T-helper 2 cell treated with Interferon-gamma antibody and Interleukin-4, amounts not matched to agents 5 μg/mL and 100 μg/mL, for 36 hours (primary cell): ENCODE measurements at regions not wholly inside any gene's neighbourhood (a gene's known extent, or its start where the extent isn't known, plus 50 kb on each side); places are given as distances from the start of the nearest gene placed in this dataset.
"Not testable (repeated sequence)": the region's sequence is repeated elsewhere in the genome, so short reads cannot be mapped to it uniquely, and the experiment has no call there.

Source experiments
- DNase-seq: peaks from one replicate; pipeline ENCODE4 v3.0.0; 2021; ENCODE audit warnings: low spot score
- H3K27ac Mint-ChIP-seq: one replicate; pipeline ENCODE4 v1.8.0; 2021; ENCODE audit warnings: mild to moderate bottlenecking, mixed read lengths
- H3K27me3 Mint-ChIP-seq: one replicate; pipeline ENCODE4 v1.8.0; 2021; ENCODE audit warnings: low read depth, mixed read lengths
- H3K36me3 Mint-ChIP-seq: one replicate; pipeline ENCODE4 v1.8.0; 2021; ENCODE audit warnings: low read depth, mixed read lengths
- H3K4me1 Mint-ChIP-seq: one replicate; pipeline ENCODE4 v1.8.0; 2021; ENCODE audit warnings: low read depth, mixed read lengths
- H3K4me3 Mint-ChIP-seq: one replicate; pipeline ENCODE4 v1.8.0; 2022; ENCODE audit warnings: mild to moderate bottlenecking, moderate library complexity, mixed read lengths
- H3K9me3 Mint-ChIP-seq: one replicate; pipeline ENCODE4 v1.8.0; 2021; ENCODE audit warnings: mixed read lengths

DNA sequence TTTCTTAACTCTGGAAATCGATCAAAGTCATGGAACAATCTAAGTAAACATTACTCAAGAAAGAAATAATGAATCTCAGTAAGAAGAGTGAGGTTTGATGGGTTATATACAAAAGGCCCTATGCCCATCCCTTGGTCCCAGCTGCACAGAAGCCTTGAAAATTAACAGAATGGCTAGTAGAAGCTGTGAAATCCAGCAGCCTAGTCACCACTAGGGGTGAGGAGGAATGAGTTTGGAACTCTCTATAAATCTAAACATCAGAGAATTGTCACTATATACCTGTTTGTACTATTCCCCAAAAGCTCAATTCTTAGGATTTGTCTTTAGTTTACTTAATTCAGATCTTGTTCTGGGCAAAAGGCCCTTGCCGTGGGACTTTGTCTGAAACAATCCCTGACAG, 313.9 kb upstream of the GRID2 start:
- Mint-ChIP-seq H3K9me3 (peaks cover 13% of the 10 kb centered on the region), H3K27me3 (no peaks in the 10 kb centered on the region), H3K4me1 (no peaks in the 10 kb centered on the region), H3K36me3 (no peaks in the 10 kb centered on the region), H3K4me3 (no peak overlapping the region), H3K27ac (no peak overlapping the region)
- DNase-seq: no peak

DNA sequence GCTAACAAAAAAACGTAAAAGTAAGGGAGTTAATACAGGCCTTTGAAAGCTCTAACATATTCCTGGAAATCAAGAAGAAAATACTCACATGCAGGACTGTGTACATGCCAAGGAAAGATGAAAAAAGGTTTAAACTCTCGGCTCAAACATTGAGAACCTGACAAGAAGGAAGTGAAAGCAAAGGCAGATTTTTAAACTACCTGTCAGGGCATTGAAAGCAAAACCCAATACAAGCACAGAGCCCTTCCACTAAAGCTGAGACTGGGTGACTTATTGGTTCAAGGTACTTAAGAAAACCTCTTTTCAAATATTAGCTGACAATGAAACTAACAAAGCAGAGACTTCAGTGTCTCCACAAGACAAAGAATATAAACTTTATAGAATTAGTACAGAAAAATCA, 313.0 kb upstream of the GRID2 start:
- Mint-ChIP-seq H3K9me3 (peaks cover 8% of the 10 kb centered on the region), H3K27ac (no peak overlapping the region), H3K36me3 (no peaks in the 10 kb centered on the region), H3K27me3 (no peaks in the 10 kb centered on the region), H3K4me3 (no peak overlapping the region), H3K4me1 (no peaks in the 10 kb centered on the region)
- DNase-seq: no peak

DNA sequence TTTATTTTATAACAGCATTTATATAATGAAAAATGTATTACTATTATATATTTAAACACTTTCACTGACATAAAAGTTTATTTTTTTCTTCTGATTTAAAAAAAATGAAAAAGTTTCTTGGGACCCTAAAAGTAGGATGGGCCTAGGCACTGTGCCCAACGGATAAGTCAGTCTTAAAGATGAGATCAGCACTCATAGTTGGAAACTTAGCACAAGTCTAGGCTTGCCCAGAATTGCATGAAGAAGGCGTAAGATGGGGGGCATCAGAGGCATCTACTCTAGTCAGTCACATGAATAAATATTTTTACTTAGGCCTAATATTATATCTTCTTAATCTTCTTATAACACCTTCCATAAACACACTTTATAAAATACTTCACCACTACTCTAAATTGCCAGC, 306.7 kb upstream of the GRID2 start:
- no peaks in the 10 kb centered on the region for H3K4me1 Mint-ChIP-seq
- no peaks in the 10 kb centered on the region for H3K36me3 Mint-ChIP-seq
- peaks cover 10% of the 10 kb centered on the region for H3K9me3 Mint-ChIP-seq
- no peaks in the 10 kb centered on the region for H3K27me3 Mint-ChIP-seq
- H3K4me3 Mint-ChIP-seq: no peak overlapping the region
- no peak overlapping the region for H3K27ac Mint-ChIP-seq
- no peak for DNase-seq

GRCh38 chr4:92012899-92013867, 290.6 kb upstream of the GRID2 start:
- no peaks in the 10 kb centered on the region for H3K27me3 Mint-ChIP-seq
- no peaks in the 10 kb centered on the region for H3K4me1 Mint-ChIP-seq
- no peaks in the 10 kb centered on the region for H3K36me3 Mint-ChIP-seq
- H3K27ac Mint-ChIP-seq: no peak overlapping the region
- H3K9me3 Mint-ChIP-seq: peaks cover 17% of the 10 kb centered on the region
- no peak overlapping the region for H3K4me3 Mint-ChIP-seq
- DNase-seq: no peak

DNA sequence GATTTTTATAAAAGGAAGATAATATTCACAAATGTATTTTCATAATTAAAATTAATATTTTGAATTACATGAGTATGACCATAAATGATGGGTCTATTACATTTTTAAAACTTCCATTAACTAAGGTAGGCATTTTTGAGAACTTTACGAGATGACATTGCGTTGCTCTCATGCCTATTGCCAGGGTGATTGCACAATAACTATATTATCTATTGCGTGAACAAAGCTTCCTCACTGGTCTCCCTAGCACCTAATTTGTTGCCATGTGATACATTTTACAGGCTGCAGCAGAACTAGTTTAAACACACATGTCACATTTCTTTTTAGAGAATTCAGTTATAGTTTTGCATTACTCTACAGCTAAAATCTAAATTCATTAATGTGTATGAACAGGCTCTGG, 289.7 kb upstream of the GRID2 start:
- peaks cover 17% of the 10 kb centered on the region for H3K9me3 Mint-ChIP-seq
- no peak overlapping the region for H3K4me3 Mint-ChIP-seq
- no peaks in the 10 kb centered on the region for H3K36me3 Mint-ChIP-seq
- H3K27me3 Mint-ChIP-seq: no peaks in the 10 kb centered on the region
- DNase-seq: no peak
- no peaks in the 10 kb centered on the region for H3K4me1 Mint-ChIP-seq
- H3K27ac Mint-ChIP-seq: no peak overlapping the region

DNA sequence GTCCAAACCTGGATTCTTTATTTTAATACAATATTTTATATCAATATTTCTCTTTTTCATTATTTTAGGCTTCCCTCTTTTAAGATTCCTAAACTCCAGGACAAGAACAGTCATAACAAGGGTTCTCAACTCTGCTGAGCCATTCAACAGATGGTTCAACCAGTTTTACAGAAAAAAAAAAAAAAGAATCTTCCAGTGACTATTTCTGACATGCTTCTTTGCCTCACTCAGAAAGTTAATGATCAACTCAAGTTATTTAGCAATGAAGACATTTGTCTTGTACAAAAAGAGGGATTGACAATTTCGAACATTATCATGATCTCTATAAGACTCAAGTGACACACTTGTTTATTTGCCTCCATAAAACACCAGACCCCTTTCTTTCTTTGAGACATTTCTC, 282.6 kb upstream of the GRID2 start:
- H3K27me3 Mint-ChIP-seq: no peaks in the 10 kb centered on the region
- no peaks in the 10 kb centered on the region for H3K4me1 Mint-ChIP-seq
- DNase-seq: no peak
- H3K27ac Mint-ChIP-seq: no peak overlapping the region
- peaks cover 14% of the 10 kb centered on the region for H3K9me3 Mint-ChIP-seq
- H3K4me3 Mint-ChIP-seq: no peak overlapping the region
- H3K36me3 Mint-ChIP-seq: no peaks in the 10 kb centered on the region

DNA sequence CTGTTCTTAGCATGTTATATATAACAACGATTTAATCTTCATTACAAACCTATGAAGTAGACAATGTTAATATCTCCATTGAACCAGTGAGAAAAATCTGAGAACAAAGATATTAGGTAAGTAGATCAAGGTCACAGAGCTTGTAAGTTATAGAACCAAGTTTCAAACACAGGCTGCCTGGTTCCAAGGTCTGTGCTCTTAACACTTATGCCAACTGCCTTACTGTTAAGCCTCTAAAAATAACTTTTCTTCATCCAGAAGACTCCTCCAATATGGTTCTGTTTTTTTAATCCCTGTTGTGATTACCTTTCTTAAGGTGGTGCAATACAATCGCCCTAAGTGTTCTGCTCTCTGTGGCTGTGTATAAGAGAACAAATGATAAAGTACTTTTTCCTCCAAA, 282.0 kb upstream of the GRID2 start:
- Mint-ChIP-seq H3K4me3 (no peak overlapping the region), H3K36me3 (no peaks in the 10 kb centered on the region), H3K27me3 (no peaks in the 10 kb centered on the region), H3K9me3 (peaks cover 14% of the 10 kb centered on the region), H3K4me1 (no peaks in the 10 kb centered on the region), H3K27ac (no peak overlapping the region)
- DNase-seq: no peak

DNA sequence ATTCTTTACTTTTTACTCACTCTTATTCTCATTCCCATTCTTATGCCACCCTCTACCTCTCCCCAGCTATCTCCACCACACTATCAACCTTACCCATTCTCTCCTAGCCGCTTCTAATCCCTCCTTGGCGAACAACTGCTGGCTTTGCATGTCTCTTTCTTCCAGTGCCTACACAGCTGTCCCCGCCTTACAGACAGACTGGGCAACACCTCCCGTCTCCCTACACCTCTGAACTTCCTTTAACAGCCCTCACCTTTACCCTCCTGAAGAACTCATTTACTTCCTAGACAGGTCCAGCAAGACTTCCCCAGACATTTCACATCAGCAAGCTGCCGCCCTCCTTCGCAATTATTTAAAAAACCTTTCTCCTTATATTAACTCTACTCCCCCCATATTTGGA, 274.9 kb upstream of the GRID2 start:
- H3K27me3 Mint-ChIP-seq, H3K4me3 Mint-ChIP-seq, DNase-seq, H3K9me3 Mint-ChIP-seq, H3K27ac Mint-ChIP-seq, H3K36me3 Mint-ChIP-seq, H3K4me1 Mint-ChIP-seq: not testable (repeated sequence)

GRCh38 chr4:92031825-92032224, 271.9 kb upstream of the GRID2 start:
- H3K4me1 Mint-ChIP-seq: no peaks in the 10 kb centered on the region
- H3K27me3 Mint-ChIP-seq: no peaks in the 10 kb centered on the region
- H3K27ac Mint-ChIP-seq: no peak overlapping the region
- H3K36me3 Mint-ChIP-seq: no peaks in the 10 kb centered on the region
- no peak for DNase-seq
- no peak overlapping the region for H3K4me3 Mint-ChIP-seq
- H3K9me3 Mint-ChIP-seq: peaks cover 14% of the 10 kb centered on the region

- Mint-ChIP-seq H3K27me3 (no peaks in the 10 kb centered on the region), H3K4me3 (no peak overlapping the region), H3K36me3 (no peaks in the 10 kb centered on the region), H3K4me1 (no peaks in the 10 kb centered on the region), H3K27ac (no peak overlapping the region), H3K9me3 (peaks cover 30% of the 10 kb centered on the region)
- no peak for DNase-seq
Observed at GRCh38 chr4:92035666-92036065, 268.1 kb upstream of the GRID2 start.

DNA sequence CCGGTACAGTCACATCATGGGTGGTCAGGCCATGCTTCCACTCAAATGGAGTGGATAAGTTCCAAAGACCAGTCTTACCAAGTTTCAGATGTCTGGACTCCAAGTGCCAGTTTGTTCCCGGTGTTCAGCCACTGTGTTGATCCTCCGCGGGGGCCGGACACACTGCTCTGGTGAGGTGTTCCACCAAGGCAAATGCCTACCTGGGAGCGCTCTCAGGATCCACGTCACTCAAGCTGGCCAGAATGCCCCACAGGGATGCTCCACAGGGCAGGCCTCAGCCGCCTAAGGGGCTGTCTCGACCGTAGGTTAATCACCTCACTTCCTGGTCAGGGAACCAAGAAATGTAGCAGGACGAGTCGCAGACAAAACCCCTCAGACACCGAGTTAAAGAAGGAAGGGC, 258.0 kb upstream of the GRID2 start:
- H3K27ac Mint-ChIP-seq: no peak overlapping the region
- H3K27me3 Mint-ChIP-seq: no peaks in the 10 kb centered on the region
- no peak for DNase-seq
- peaks cover 22% of the 10 kb centered on the region for H3K9me3 Mint-ChIP-seq
- no peaks in the 10 kb centered on the region for H3K4me1 Mint-ChIP-seq
- no peak overlapping the region for H3K4me3 Mint-ChIP-seq
- H3K36me3 Mint-ChIP-seq: no peaks in the 10 kb centered on the region

- H3K9me3 Mint-ChIP-seq: peaks cover 33% of the 10 kb centered on the region
- H3K4me1 Mint-ChIP-seq: no peaks in the 10 kb centered on the region
- no peak overlapping the region for H3K27ac Mint-ChIP-seq
- DNase-seq: no peak
- H3K27me3 Mint-ChIP-seq: no peaks in the 10 kb centered on the region
- no peaks in the 10 kb centered on the region for H3K36me3 Mint-ChIP-seq
- no peak overlapping the region for H3K4me3 Mint-ChIP-seq
Observed at GRCh38 chr4:92047209-92047875, 256.4 kb upstream of the GRID2 start.

DNA sequence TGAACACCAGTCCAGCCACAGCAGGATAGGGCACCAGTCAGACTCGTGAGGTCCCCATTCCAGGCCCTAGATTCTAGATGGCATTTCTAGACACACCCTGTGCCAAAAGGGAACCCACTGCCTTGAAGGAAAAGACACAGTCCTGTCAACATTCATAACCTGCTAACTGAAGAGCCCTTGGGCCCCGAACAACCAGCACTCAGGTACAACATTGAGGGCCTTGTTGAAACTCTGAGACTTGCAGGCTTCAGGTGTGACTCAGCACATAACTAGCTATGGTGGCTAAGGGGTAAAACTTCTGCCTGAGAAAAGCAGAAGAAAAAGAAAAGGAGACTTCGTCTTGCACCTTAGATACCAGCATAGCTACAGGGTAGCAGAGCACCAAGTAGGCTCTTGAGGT, 252.9 kb upstream of the GRID2 start:
- H3K27me3 Mint-ChIP-seq: no peaks in the 10 kb centered on the region
- H3K27ac Mint-ChIP-seq: no peak overlapping the region
- no peaks in the 10 kb centered on the region for H3K4me1 Mint-ChIP-seq
- no peak for DNase-seq
- H3K4me3 Mint-ChIP-seq: no peak overlapping the region
- peaks cover 45% of the 10 kb centered on the region for H3K9me3 Mint-ChIP-seq
- H3K36me3 Mint-ChIP-seq: no peaks in the 10 kb centered on the region

- Mint-ChIP-seq H3K36me3 (no peaks in the 10 kb centered on the region), H3K4me3 (no peak overlapping the region), H3K27ac (no peak overlapping the region), H3K9me3 (peaks cover 18% of the 10 kb centered on the region), H3K27me3 (no peaks in the 10 kb centered on the region), H3K4me1 (no peaks in the 10 kb centered on the region)
- DNase-seq: no peak
Observed at GRCh38 chr4:92059615-92060014, 244.2 kb upstream of the GRID2 start.
